ENCODE measurements at regions not wholly inside any gene's neighbourhood (a gene's known extent, or its start where the extent isn't known, plus 50 kb on each side); places are given as distances from the start of the nearest gene placed in this dataset.
"Not testable (repeated sequence)": the region's sequence is repeated elsewhere in the genome, so short reads cannot be mapped to it uniquely, and the experiment has no call there.

DNA sequence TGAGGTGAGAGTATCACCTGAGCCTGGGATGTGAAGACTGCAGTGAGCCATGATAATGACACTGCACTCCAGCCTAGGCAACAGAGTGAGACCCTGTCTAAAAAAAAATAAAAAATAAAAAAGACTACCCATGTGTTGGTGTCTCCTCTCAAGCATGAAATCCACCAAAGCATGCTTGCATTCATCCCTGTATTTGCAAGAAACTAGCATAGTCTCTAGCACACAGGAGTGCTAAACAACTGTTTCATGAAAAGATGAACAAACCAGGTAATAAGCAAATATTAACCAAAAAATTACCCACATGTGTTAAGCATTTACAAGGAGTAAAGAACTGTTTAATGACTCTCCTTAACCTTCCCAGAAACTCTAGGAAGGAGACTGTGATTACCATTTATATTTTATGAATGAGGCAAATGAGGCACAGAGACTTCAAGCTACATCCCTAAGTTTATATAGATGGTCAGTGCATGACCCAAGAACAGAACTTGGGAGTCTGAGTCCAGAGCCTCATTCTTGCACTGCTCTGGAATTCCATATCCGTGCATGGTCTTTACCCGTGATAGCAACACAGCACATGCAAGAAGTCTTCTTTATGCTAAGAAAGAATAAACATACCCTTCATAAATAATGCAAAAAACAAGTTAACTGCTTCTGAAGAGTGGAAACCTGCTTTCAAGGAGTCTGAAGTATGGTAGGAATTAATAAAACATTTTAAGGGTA is 186.1 kb upstream of the STS start:
- Histone ChIP-seq H3K4me1 (ENCODE audit: control insufficient read depth, low read depth, low read length) (peaks cover 17% of the 10 kb centered on the region), H3K27ac (ENCODE audit: low read length) (no peak overlapping the region), H3K4me3 (ENCODE audit: low read length) (no peak overlapping the region), H3K27me3 (ENCODE audit: control insufficient read depth, insufficient read depth, low read length) (no peaks in the 10 kb centered on the region), H3K9me3 (ENCODE audit: control insufficient read depth, low read depth, low read length) (no peaks in the 10 kb centered on the region), H3K9ac (ENCODE audit: low read length) (no peak overlapping the region), H3K36me3 (ENCODE audit: control insufficient read depth, low read depth, low read length) (no peaks in the 10 kb centered on the region)

DNA sequence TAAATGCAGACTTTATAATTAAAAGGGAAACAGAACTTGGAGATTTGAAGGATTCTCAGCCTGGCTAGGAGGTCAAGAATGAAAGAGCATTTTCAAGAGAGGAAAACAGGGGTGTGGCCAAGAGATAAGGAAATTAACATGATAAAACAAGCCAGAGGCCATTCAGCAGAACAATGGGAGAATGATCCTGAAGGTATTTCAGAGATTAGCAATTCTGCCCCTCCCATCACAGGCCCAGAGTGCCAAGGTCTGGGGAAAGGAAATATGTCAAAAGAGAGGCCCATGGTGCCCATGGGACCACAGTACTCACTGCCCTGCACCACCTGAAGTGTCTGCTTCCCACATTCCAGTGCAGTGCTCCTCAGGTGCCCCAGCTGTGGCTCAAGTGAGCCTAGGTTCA is 188.5 kb upstream of the STS start:
- Histone ChIP-seq H3K36me3 (ENCODE audit: control insufficient read depth, low read depth, low read length) (no peaks in the 10 kb centered on the region), H3K27ac (ENCODE audit: low read length) (no peak overlapping the region), H3K4me3 (ENCODE audit: low read length) (no peak overlapping the region)

DNA sequence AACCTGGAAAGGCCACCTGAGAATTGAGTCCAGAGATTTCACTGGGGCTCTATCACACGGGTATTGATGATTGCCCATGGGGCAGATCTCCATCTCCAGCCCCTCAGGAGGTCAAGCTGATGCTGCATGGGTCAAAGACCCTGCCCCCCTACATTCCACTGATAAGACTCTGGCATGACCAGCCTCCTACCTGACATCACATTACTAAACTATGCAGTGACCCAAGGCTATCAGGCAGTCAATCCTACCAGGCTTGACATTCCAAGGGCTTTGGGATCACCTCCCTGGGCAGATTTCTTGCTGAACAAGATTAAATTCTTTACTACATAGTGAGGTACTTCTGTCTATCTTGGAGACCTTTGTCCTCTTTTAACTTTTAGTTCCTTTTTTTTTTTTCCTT is 192.7 kb upstream of the STS start:
- Histone ChIP-seq H3K4me3 (ENCODE audit: low read length) (no peak overlapping the region), H3K9ac (ENCODE audit: low read length) (no peak overlapping the region), H3K9me3 (ENCODE audit: control insufficient read depth, low read depth, low read length) (no peaks in the 10 kb centered on the region), H3K4me1 (ENCODE audit: control insufficient read depth, low read depth, low read length) (peaks cover 5% of the 10 kb centered on the region), H3K27ac (ENCODE audit: low read length) (no peak overlapping the region), H3K27me3 (ENCODE audit: control insufficient read depth, insufficient read depth, low read length) (no peaks in the 10 kb centered on the region), H3K36me3 (ENCODE audit: control insufficient read depth, low read depth, low read length) (no peaks in the 10 kb centered on the region)

More for the DNA sequence above, 188.5 kb upstream of the STS start:
- no peaks in the 10 kb centered on the region for H3K27me3 ChIP-seq (ENCODE audit: control insufficient read depth, insufficient read depth, low read length)
- no peak overlapping the region for H3K9ac ChIP-seq (ENCODE audit: low read length)
- no peaks in the 10 kb centered on the region for H3K9me3 ChIP-seq (ENCODE audit: control insufficient read depth, low read depth, low read length)
- peaks cover 16% of the 10 kb centered on the region for H3K4me1 ChIP-seq (ENCODE audit: control insufficient read depth, low read depth, low read length)

- no peak overlapping the region for H3K27ac ChIP-seq (ENCODE audit: low read length)
- no peak overlapping the region for H3K9ac ChIP-seq (ENCODE audit: low read length)
- no peaks in the 10 kb centered on the region for H3K27me3 ChIP-seq (ENCODE audit: control insufficient read depth, insufficient read depth, low read length)
- no peaks in the 10 kb centered on the region for H3K36me3 ChIP-seq (ENCODE audit: control insufficient read depth, low read depth, low read length)
- no peak overlapping the region for H3K4me3 ChIP-seq (ENCODE audit: low read length)
- no peaks in the 10 kb centered on the region for H3K9me3 ChIP-seq (ENCODE audit: control insufficient read depth, low read depth, low read length)
- no peaks in the 10 kb centered on the region for H3K4me1 ChIP-seq (ENCODE audit: control insufficient read depth, low read depth, low read length)
These were observed 201.3 kb upstream of the STS start for GRCh38 chrX:6946168-6946567.

DNA sequence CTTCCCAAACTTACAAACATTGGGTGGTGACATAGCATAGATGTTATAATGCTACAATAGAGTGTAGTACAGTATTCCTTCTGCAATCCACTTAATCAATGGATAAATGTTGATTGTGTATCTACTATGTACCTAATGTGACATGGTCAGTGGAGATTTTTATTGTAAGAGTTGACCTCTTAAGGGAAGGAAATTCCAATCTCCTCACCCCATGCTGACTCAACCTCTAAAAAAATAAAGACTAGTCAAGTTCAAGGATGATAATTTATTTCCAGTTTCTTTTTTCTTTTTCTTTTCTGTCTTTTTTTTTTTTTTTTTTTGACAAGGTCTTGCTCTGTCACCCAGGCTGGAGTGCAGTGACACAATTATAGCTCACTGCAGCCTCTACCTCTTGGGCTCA is 206.5 kb upstream of the STS start:
- no peak overlapping the region for H3K4me3 ChIP-seq (ENCODE audit: low read length)
- no peaks in the 10 kb centered on the region for H3K9me3 ChIP-seq (ENCODE audit: control insufficient read depth, low read depth, low read length)
- no peaks in the 10 kb centered on the region for H3K36me3 ChIP-seq (ENCODE audit: control insufficient read depth, low read depth, low read length)
- no peaks in the 10 kb centered on the region for H3K4me1 ChIP-seq (ENCODE audit: control insufficient read depth, low read depth, low read length)
- no peak overlapping the region for H3K9ac ChIP-seq (ENCODE audit: low read length)
- no peaks in the 10 kb centered on the region for H3K27me3 ChIP-seq (ENCODE audit: control insufficient read depth, insufficient read depth, low read length)
- H3K27ac ChIP-seq (ENCODE audit: low read length), result no peak overlapping the region

DNA sequence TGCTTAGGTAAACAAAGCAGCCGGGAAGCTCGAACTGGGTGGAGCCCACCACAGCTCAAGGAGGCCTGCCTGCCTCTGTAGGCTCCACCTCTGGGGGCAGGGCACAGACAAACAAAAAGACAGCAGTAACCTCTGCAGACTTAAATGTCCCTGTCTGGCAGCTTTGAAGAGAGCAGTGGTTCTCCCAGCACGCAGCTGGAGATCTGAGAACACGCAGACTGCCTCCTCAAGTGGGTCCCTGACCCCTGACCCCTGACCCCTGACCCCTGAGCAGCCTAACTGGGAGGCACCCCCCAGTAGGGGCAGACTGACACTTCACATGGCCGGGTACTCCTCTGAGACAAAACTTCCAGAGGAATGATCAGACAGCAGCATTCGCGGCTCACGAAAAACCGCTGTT is 214.6 kb upstream of the STS start:
- H3K4me3 ChIP-seq (ENCODE audit: low read length); H3K9me3 ChIP-seq (ENCODE audit: control insufficient read depth, low read depth, low read length); H3K36me3 ChIP-seq (ENCODE audit: control insufficient read depth, low read depth, low read length); H3K9ac ChIP-seq (ENCODE audit: low read length); H3K27ac ChIP-seq (ENCODE audit: low read length); H3K27me3 ChIP-seq (ENCODE audit: control insufficient read depth, insufficient read depth, low read length): not testable (repeated sequence)
- peaks cover 22% of the 10 kb centered on the region for H3K4me1 ChIP-seq (ENCODE audit: control insufficient read depth, low read depth, low read length)

- H3K4me1 ChIP-seq (ENCODE audit: control insufficient read depth, low read depth, low read length), result peaks cover 22% of the 10 kb centered on the region
- H3K9me3 ChIP-seq (ENCODE audit: control insufficient read depth, low read depth, low read length), result no peaks in the 10 kb centered on the region
- H3K4me3 ChIP-seq (ENCODE audit: low read length), result peak overlapping the region; percentile 49
- H3K36me3 ChIP-seq (ENCODE audit: control insufficient read depth, low read depth, low read length), result no peaks in the 10 kb centered on the region
- H3K27me3 ChIP-seq (ENCODE audit: control insufficient read depth, insufficient read depth, low read length), result no peaks in the 10 kb centered on the region
- peak overlapping the region; percentile 20 for H3K27ac ChIP-seq (ENCODE audit: low read length)
- H3K9ac ChIP-seq (ENCODE audit: low read length), result no peak overlapping the region
These were observed 217.1 kb upstream of the STS start for GRCh38 chrX:6930307-6930849.

GRCh38 chrX:6924443-6925077 is 223.0 kb upstream of the STS start:
- Histone ChIP-seq H3K27ac (ENCODE audit: low read length) (no peak overlapping the region), H3K4me1 (ENCODE audit: control insufficient read depth, low read depth, low read length) (peaks cover 4% of the 10 kb centered on the region), H3K27me3 (ENCODE audit: control insufficient read depth, insufficient read depth, low read length) (no peaks in the 10 kb centered on the region), H3K9ac (ENCODE audit: low read length) (no peak overlapping the region), H3K9me3 (ENCODE audit: control insufficient read depth, low read depth, low read length) (no peaks in the 10 kb centered on the region), H3K4me3 (ENCODE audit: low read length) (no peak overlapping the region), H3K36me3 (ENCODE audit: control insufficient read depth, low read depth, low read length) (no peaks in the 10 kb centered on the region)

DNA sequence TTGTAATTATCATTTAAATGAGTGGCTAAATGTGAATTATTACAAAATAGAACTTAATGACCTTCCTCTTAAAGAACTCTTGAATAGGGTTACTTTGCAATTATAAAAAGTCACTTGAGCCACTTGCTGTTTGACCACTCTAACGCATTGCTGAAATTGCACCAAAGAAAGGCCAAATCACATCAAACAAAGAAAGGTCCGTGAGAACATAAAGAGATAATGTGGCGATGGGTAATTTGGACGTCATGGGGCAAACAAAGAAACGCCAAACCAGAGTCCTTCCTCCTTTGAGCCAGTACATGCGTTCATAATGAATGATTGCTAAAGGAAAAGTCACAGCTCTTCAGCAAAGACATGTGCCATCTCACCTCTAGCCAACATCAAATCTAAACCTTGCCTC is 229.8 kb upstream of the STS start:
- Histone ChIP-seq H3K4me1 (ENCODE audit: control insufficient read depth, low read depth, low read length) (peaks cover 12% of the 10 kb centered on the region), H3K9ac (ENCODE audit: low read length) (peak overlapping the region; percentile 9)

DNA sequence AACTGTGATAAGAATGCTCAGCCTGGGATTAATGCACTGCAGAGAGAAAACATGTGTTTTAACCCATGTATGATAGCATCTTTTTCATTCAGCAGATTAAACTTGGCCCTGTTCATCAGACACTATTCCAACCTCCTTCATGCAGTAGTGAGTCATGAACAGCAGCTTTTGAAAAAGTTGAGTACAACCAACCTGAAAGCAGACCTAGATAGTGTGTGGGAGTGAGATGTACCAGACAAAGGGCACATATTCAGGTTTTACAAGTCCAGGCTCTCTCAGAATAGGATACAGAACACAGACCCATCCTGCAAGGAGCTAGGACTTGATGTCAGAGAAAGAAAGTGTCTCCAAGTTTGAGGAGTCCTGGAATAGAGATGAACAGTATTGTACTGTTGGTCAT is 237.3 kb upstream of the STS start:
- no peak overlapping the region for H3K9ac ChIP-seq (ENCODE audit: low read length)
- no peaks in the 10 kb centered on the region for H3K9me3 ChIP-seq (ENCODE audit: control insufficient read depth, low read depth, low read length)
- no peak overlapping the region for H3K4me3 ChIP-seq (ENCODE audit: low read length)
- H3K27ac ChIP-seq (ENCODE audit: low read length), result no peak overlapping the region
- no peaks in the 10 kb centered on the region for H3K36me3 ChIP-seq (ENCODE audit: control insufficient read depth, low read depth, low read length)
- H3K4me1 ChIP-seq (ENCODE audit: control insufficient read depth, low read depth, low read length), result no peaks in the 10 kb centered on the region
- H3K27me3 ChIP-seq (ENCODE audit: control insufficient read depth, insufficient read depth, low read length), result no peaks in the 10 kb centered on the region

More for the DNA sequence above, 229.8 kb upstream of the STS start:
- Histone ChIP-seq H3K27ac (ENCODE audit: low read length) (no peak overlapping the region), H3K27me3 (ENCODE audit: control insufficient read depth, insufficient read depth, low read length) (no peaks in the 10 kb centered on the region), H3K36me3 (ENCODE audit: control insufficient read depth, low read depth, low read length) (no peaks in the 10 kb centered on the region), H3K9me3 (ENCODE audit: control insufficient read depth, low read depth, low read length) (no peaks in the 10 kb centered on the region), H3K4me3 (ENCODE audit: low read length) (no peak overlapping the region)

- Histone ChIP-seq H3K4me1 (ENCODE audit: control insufficient read depth, low read depth, low read length) (no peaks in the 10 kb centered on the region), H3K36me3 (ENCODE audit: control insufficient read depth, low read depth, low read length) (no peaks in the 10 kb centered on the region), H3K4me3 (ENCODE audit: low read length) (no peak overlapping the region), H3K27me3 (ENCODE audit: control insufficient read depth, insufficient read depth, low read length) (no peaks in the 10 kb centered on the region), H3K9me3 (ENCODE audit: control insufficient read depth, low read depth, low read length) (no peaks in the 10 kb centered on the region), H3K9ac (ENCODE audit: low read length) (no peak overlapping the region), H3K27ac (ENCODE audit: low read length) (no peak overlapping the region)
These were observed 238.1 kb upstream of the STS start for GRCh38 chrX:6909396-6909795.

- Histone ChIP-seq H3K27me3 (ENCODE audit: control insufficient read depth, insufficient read depth, low read length) (no peaks in the 10 kb centered on the region), H3K9ac (ENCODE audit: low read length) (no peak overlapping the region), H3K27ac (ENCODE audit: low read length) (no peak overlapping the region)
These were observed 240.9 kb upstream of the STS start for GRCh38 chrX:6906608-6907007.

More at GRCh38 chrX:6906608-6907007, 240.9 kb upstream of the STS start:
- Histone ChIP-seq H3K4me1 (ENCODE audit: control insufficient read depth, low read depth, low read length) (no peaks in the 10 kb centered on the region), H3K9me3 (ENCODE audit: control insufficient read depth, low read depth, low read length) (no peaks in the 10 kb centered on the region), H3K36me3 (ENCODE audit: control insufficient read depth, low read depth, low read length) (no peaks in the 10 kb centered on the region), H3K4me3 (ENCODE audit: low read length) (no peak overlapping the region)

All from iPS-18a (cell line).